Activated T-helper 2 cell treated with anti-CD3 and anti-CD28 coated beads, Interferon-gamma antibody, Interleukin-2, Interleukin-4, amounts not matched to agents 10 μg/mL and 5 μg/mL and 100 μg/mL, durations not matched to agents 14 hours and 24 hours and 36 hours (primary cell): ENCODE measurements at regions not wholly inside any gene's neighbourhood (a gene's known extent, or its start where the extent isn't known, plus 50 kb on each side); places are given as distances from the start of the nearest gene placed in this dataset.

Experiments
- DNase-seq: peaks from one replicate; pipeline ENCODE4 v3.0.0; 2021; ENCODE audit warnings: low spot score
- H3K27ac Mint-ChIP-seq: one replicate; pipeline ENCODE4 v1.8.0; 2021; ENCODE audit warnings: mixed read lengths
- H3K27me3 Mint-ChIP-seq: one replicate; pipeline ENCODE4 v1.8.0; 2021; ENCODE audit warnings: low read depth, mixed read lengths
- H3K36me3 Mint-ChIP-seq: one replicate; pipeline ENCODE4 v1.8.0; 2021; ENCODE audit warnings: low read depth, mixed read lengths
- H3K4me1 Mint-ChIP-seq: one replicate; pipeline ENCODE4 v1.8.0; 2021; ENCODE audit warnings: low read depth, mixed read lengths
- H3K4me3 Mint-ChIP-seq: one replicate; pipeline ENCODE4 v1.8.0; 2021; ENCODE audit warnings: low read depth, mild to moderate bottlenecking, moderate library complexity, mixed read lengths
- H3K9me3 Mint-ChIP-seq: one replicate; pipeline ENCODE4 v1.8.0; 2021; ENCODE audit warnings: mixed read lengths
- intact Hi-C: fragments of 100-400 bp; cut with micrococcal nuclease; formaldehyde crosslinking; loops from one replicate; pipeline ENCODE4 v1.15.1; 2023

DNA sequence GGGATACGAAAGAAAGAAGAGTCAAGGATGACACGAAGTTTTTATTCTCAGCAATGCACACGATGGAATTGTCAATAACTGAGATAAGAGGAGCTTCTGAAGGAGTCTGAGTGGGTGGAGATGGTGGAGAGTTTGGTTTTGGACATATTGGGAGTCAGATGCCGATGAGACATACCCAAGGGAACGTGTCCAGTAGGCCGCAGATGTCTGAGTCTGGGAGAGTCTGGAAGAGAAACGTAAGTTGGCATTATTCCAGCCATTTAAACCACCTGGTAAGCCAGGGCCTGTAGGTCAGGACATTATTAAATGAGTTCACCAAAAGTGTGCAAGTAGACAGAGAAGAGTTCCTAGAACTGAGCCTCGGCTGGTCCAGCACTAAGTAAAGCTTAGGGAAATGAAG is 478.3 kb upstream of the CDH5 start:
- no peak overlapping the region for H3K4me3 Mint-ChIP-seq
- no peak overlapping the region for H3K27ac Mint-ChIP-seq
- H3K36me3 Mint-ChIP-seq = no peaks in the 10 kb centered on the region
- no peaks in the 10 kb centered on the region for H3K27me3 Mint-ChIP-seq
- no peaks in the 10 kb centered on the region for H3K4me1 Mint-ChIP-seq
- H3K9me3 Mint-ChIP-seq = no peaks in the 10 kb centered on the region
- DNase-seq = no peak
- intact Hi-C loops = no loop called here

GRCh38 chr16:65884018-65884417 is 482.5 kb upstream of the CDH5 start:
- no peaks in the 10 kb centered on the region for H3K27me3 Mint-ChIP-seq
- no peak overlapping the region for H3K4me3 Mint-ChIP-seq
- H3K27ac Mint-ChIP-seq = no peak overlapping the region
- no peaks in the 10 kb centered on the region for H3K9me3 Mint-ChIP-seq
- intact Hi-C loops = no loop called here
- no peaks in the 10 kb centered on the region for H3K4me1 Mint-ChIP-seq
- no peaks in the 10 kb centered on the region for H3K36me3 Mint-ChIP-seq
- no peak for DNase-seq

GRCh38 chr16:65878347-65878746 is 488.1 kb upstream of the CDH5 start:
- DNase-seq = no peak
- Mint-ChIP-seq H3K36me3 (no peaks in the 10 kb centered on the region), H3K4me1 (no peaks in the 10 kb centered on the region), H3K27me3 (no peaks in the 10 kb centered on the region), H3K27ac (no peak overlapping the region), H3K4me3 (no peak overlapping the region), H3K9me3 (no peaks in the 10 kb centered on the region)
- intact Hi-C loops = no loop called here

GRCh38 chr16:65876624-65877023 is 489.9 kb upstream of the CDH5 start:
- H3K27me3 Mint-ChIP-seq = no peaks in the 10 kb centered on the region
- H3K27ac Mint-ChIP-seq = no peak overlapping the region
- H3K4me1 Mint-ChIP-seq = no peaks in the 10 kb centered on the region
- H3K9me3 Mint-ChIP-seq = no peaks in the 10 kb centered on the region
- DNase-seq = no peak
- H3K36me3 Mint-ChIP-seq = no peaks in the 10 kb centered on the region
- intact Hi-C loops = no loop called here
- no peak overlapping the region for H3K4me3 Mint-ChIP-seq

GRCh38 chr16:65876056-65876408 is 490.5 kb upstream of the CDH5 start:
- H3K4me3 Mint-ChIP-seq = no peak overlapping the region
- no peaks in the 10 kb centered on the region for H3K36me3 Mint-ChIP-seq
- H3K9me3 Mint-ChIP-seq = no peaks in the 10 kb centered on the region
- intact Hi-C loops = no loop called here
- H3K4me1 Mint-ChIP-seq = no peaks in the 10 kb centered on the region
- no peak for DNase-seq
- H3K27me3 Mint-ChIP-seq = no peaks in the 10 kb centered on the region
- no peak overlapping the region for H3K27ac Mint-ChIP-seq

- Mint-ChIP-seq H3K9me3 (no peaks in the 10 kb centered on the region), H3K27ac (no peak overlapping the region), H3K4me1 (no peaks in the 10 kb centered on the region), H3K36me3 (no peaks in the 10 kb centered on the region), H3K4me3 (no peak overlapping the region), H3K27me3 (no peaks in the 10 kb centered on the region)
- intact Hi-C loops = no loop called here
- DNase-seq = no peak
These were observed 491.0 kb upstream of the CDH5 start for GRCh38 chr16:65875381-65876055.

DNA sequence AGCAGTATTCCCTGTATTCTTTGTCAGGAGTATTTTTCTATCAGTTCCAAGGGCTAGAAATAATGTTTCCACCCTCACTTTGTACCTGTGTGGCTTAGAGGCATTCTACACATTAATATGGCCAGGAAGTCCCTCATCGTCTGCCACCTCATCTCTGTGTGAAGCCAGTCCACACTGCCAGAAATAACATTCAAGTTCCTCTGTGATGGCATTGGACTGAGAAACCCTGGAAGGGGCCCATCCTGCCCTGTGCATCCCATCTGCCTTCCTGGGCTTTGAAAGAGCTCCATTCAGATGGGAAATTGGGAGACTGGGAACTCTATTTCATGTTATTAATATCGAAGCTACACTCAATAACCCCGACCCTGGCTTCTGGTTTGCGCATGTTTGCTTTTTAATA is 497.2 kb upstream of the CDH5 start:
- Mint-ChIP-seq H3K27me3 (no peaks in the 10 kb centered on the region), H3K9me3 (peaks cover 5% of the 10 kb centered on the region), H3K4me1 (no peaks in the 10 kb centered on the region), H3K36me3 (no peaks in the 10 kb centered on the region), H3K27ac (no peak overlapping the region), H3K4me3 (no peak overlapping the region)
- no peak for DNase-seq
- intact Hi-C loops = no loop called here

GRCh38 chr16:65867276-65867960 is 499.1 kb upstream of the CDH5 start:
- no peak overlapping the region for H3K27ac Mint-ChIP-seq

DNA sequence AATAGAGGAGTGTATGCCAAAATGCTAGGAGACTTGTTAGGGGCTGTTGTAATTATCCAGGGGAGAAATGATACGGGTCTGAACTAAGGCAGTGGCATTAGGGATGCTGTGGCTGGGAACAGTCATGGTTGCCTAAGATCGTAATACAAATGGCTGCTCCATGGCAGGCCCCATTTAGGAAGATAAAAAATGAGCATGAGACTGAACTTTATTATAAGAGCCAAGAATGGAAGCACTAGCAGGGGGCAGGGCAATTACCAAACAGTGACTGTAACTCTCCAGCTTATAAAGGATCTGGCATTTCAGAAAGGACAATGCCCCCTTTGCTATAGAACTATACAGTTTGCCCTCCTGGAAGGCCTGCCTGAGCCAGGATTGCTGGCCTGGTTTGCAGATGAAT is 503.3 kb upstream of the CDH5 start:
- intact Hi-C loops = no loop called here
- no peak overlapping the region for H3K27ac Mint-ChIP-seq
- H3K36me3 Mint-ChIP-seq = no peaks in the 10 kb centered on the region
- no peak for DNase-seq
- no peaks in the 10 kb centered on the region for H3K27me3 Mint-ChIP-seq
- peaks cover 12% of the 10 kb centered on the region for H3K9me3 Mint-ChIP-seq
- H3K4me1 Mint-ChIP-seq = no peaks in the 10 kb centered on the region
- H3K4me3 Mint-ChIP-seq = no peak overlapping the region

More at GRCh38 chr16:65867276-65867960, 499.1 kb upstream of the CDH5 start:
- DNase-seq = no peak
- H3K27me3 Mint-ChIP-seq = no peaks in the 10 kb centered on the region
- no peaks in the 10 kb centered on the region for H3K4me1 Mint-ChIP-seq
- intact Hi-C loops = no loop called here
- H3K4me3 Mint-ChIP-seq = no peak overlapping the region
- H3K36me3 Mint-ChIP-seq = no peaks in the 10 kb centered on the region
- H3K9me3 Mint-ChIP-seq = peaks cover 12% of the 10 kb centered on the region

- no peaks in the 10 kb centered on the region for H3K27me3 Mint-ChIP-seq
- no peak for DNase-seq
- intact Hi-C loops = no loop called here
- no peak overlapping the region for H3K27ac Mint-ChIP-seq
- H3K9me3 Mint-ChIP-seq = peaks cover 12% of the 10 kb centered on the region
- no peaks in the 10 kb centered on the region for H3K4me1 Mint-ChIP-seq
- H3K4me3 Mint-ChIP-seq = no peak overlapping the region
- no peaks in the 10 kb centered on the region for H3K36me3 Mint-ChIP-seq
These were observed 505.3 kb upstream of the CDH5 start for GRCh38 chr16:65861131-65861731.

DNA sequence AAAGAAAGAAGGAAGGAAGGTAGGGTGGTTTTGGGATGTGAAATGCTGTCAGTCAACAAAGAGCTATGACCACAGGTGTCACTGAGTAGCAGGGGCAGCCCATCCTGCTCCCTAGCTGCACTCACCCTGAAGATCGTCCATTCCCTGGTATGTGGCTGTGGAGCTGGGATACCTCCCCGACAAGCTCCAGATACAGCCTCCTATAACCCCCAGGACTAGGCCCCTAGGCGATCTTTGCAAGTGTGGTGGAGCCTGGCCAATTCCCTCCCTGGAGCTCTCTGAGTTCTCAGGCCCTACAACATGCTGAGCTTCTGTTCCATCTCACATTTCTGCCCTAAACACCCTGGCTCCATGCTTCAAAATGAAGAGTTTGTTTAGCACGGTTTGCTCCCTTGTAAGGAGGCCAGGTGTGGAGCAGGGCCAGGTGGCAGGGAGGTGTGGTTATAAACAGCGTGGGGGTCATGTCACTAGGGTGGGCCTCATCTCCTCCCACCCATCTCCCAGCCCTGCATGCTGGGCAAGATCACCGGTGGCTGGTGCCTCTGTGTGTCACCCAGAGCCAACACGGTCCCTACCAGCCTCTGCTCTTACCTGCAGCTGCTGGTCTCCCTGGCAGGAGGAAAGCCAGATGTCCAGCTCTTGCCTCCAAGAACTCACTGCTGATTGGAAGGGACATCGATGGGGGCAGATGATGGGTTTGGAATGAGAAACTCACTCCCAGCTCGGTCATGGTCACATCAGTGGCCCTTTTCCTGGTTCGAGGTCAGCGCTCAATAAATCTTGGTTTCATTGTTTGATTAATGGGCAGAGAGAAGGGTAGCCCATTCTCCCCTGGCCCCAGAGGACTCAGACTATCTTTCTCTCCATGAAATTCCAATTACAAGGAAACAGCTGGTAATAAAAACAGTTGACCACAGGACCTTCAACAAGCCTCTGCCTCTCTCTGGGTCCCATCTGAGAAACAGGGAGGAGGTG is 511.0 kb upstream of the CDH5 start:
- Mint-ChIP-seq H3K36me3 (no peaks in the 10 kb centered on the region), H3K4me3 (no peak overlapping the region), H3K27ac (no peak overlapping the region), H3K27me3 (no peaks in the 10 kb centered on the region), H3K4me1 (no peaks in the 10 kb centered on the region), H3K9me3 (no peaks in the 10 kb centered on the region)
- DNase-seq = no peak
- intact Hi-C loops = no loop called here

DNA sequence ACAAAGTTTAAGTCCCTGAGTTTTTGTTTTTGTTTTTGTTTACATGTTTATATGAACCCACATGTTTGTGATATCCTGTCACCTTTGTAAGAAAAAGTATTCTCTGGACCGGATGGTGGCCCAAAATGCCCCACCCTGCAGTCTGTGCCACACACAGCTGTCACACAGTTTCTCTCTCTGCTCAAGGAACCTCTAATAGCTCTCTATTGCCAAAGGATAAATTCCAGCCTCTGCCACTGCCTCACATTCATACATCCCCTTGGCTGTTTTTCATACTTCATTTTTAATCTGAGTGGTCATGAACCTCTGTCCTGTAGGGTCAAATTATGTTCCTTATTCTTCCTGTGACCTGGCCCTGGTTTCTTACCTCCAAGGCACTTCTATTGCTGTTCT is 520.3 kb upstream of the CDH5 start:
- Mint-ChIP-seq H3K4me3 (no peak overlapping the region), H3K27ac (no peak overlapping the region), H3K27me3 (no peaks in the 10 kb centered on the region), H3K9me3 (no peaks in the 10 kb centered on the region), H3K36me3 (no peaks in the 10 kb centered on the region), H3K4me1 (no peaks in the 10 kb centered on the region)
- no peak for DNase-seq
- intact Hi-C loops = no loop called here
